ENCODE measurements at regions not wholly inside any gene's neighbourhood (a gene's known extent, or its start where the extent isn't known, plus 50 kb on each side); places are given as distances from the start of the nearest gene placed in this dataset.
"Not testable (repeated sequence)": the region's sequence is repeated elsewhere in the genome, so short reads cannot be mapped to it uniquely, and the experiment has no call there.

GRCh38 chr6:60422691-60423090 lies 1863.3 kb downstream of the KHDRBS2 start:
- H2BK120ac ChIP-seq (replicated peaks; ENCODE audit: low read depth, low read length); H3K4me3 ChIP-seq (ENCODE audit: extremely low read depth in 1 of 4, insufficient read depth in 2 of 4, low read depth in 3 of 4, low read length in 4 of 4); H3K9me3 ChIP-seq (ENCODE audit: insufficient read depth in 2 of 2, low read depth in 1 of 2, low read length in 1 of 2); H3K4ac ChIP-seq (replicated peaks; ENCODE audit: insufficient read length, low read depth, low read length); H3K14ac ChIP-seq (ENCODE audit: insufficient read length); H3K23ac ChIP-seq (ENCODE audit: insufficient read length); FAIRE-seq; H3K4me1 ChIP-seq (replicated peaks in 1 of 4; ENCODE audit: control insufficient read depth in 3 of 4, insufficient read depth in 4 of 4, low read length in 3 of 4); H2BK15ac ChIP-seq (ENCODE audit: low read length); H3K27ac ChIP-seq (ENCODE audit: low read depth, low read length); H3K27me3 ChIP-seq (replicated peaks in 1 of 4; ENCODE audit: control insufficient read depth in 3 of 4, extremely low read depth in 1 of 4, insufficient read depth in 3 of 4, low read length in 3 of 4); H2BK20ac ChIP-seq (ENCODE audit: low read length); H2AK5ac ChIP-seq (ENCODE audit: low read depth, low read length); H3K36me3 ChIP-seq (ENCODE audit: control insufficient read depth in 2 of 4, insufficient read depth in 4 of 4, low read length in 3 of 4); H3K18ac ChIP-seq (ENCODE audit: extremely low read depth, low read length); H2BK12ac ChIP-seq (ENCODE audit: low read depth, low read length); DNase-seq (ENCODE audit: low read depth in 1 of 2, low spot score in 2 of 2); H3K79me1 ChIP-seq (ENCODE audit: low read depth, low read length); H2AFZ ChIP-seq (ENCODE audit: low read length); H4K91ac ChIP-seq (replicated peaks; ENCODE audit: insufficient read length, low read length); H4K20me1 ChIP-seq (replicated peaks in 1 of 2; ENCODE audit: control insufficient read depth in 1 of 2, insufficient read depth in 2 of 2, low read length in 2 of 2); H3K4me2 ChIP-seq (ENCODE audit: insufficient read depth in 1 of 2, low read depth in 2 of 2, low read length in 2 of 2); H3K9ac ChIP-seq (replicated peaks in 1 of 4; ENCODE audit: extremely low read depth in 1 of 4, low read depth in 3 of 4, low read length in 3 of 4); H4K8ac ChIP-seq (ENCODE audit: extremely low read depth, insufficient read depth, low read length); H2BK5ac ChIP-seq (ENCODE audit: low read depth, low read length); H3K79me2 ChIP-seq (ENCODE audit: control insufficient read depth in 1 of 2, insufficient read depth in 2 of 2, low read length in 2 of 2); H3K23me2 ChIP-seq (ENCODE audit: low read depth, low read length); CTCF ChIA-PET (ENCODE audit: partially characterized antibody); H4K5ac ChIP-seq (ENCODE audit: insufficient read length, low read depth, low read length); H3K56ac ChIP-seq (replicated peaks; ENCODE audit: insufficient read length, low read depth, low read length); POLR2A ChIA-PET (ENCODE audit: partially characterized antibody): not testable (repeated sequence)
- 100% methylated on average over 1 of the region's 1 CpG; no CpG with 5 or more reads in 1 of the 2 experiments for WGBS, 2 experiments (ENCODE audit: extremely low coverage in 1 of 2, insufficient coverage in 1 of 2, insufficient read length in 1 of 2, insufficient replicate concordance in 2 of 2, low coverage in 1 of 2, low lambda C conversion rate in 2 of 2, missing lambda C conversion rate in 1 of 2)

DNA sequence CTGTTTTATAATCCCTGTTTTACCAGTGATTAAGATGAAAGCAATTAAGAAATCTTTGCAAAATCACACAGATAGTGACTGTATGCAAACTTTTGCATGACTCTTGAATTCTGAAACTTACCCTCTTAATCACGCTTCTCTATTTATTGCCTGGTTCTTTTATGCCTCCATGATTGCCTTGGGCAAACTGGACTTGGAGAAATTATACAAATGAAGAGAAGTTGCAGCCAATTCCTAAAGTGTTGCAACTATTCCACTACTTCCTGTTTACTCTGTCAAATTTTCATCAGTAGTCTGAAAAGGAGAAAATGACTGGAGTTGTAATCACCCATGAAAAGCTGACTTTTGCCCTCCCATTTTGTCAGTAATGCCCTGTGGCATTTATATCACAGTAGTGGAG lies 1869.9 kb downstream of the KHDRBS2 start:
- not testable (repeated sequence) for H3K27me3 ChIP-seq (replicated peaks in 1 of 4; ENCODE audit: control insufficient read depth in 3 of 4, extremely low read depth in 1 of 4, insufficient read depth in 3 of 4, low read length in 3 of 4)

More for the DNA sequence above, 1869.9 kb downstream of the KHDRBS2 start:
- H3K79me2 ChIP-seq (ENCODE audit: control insufficient read depth in 1 of 2, insufficient read depth in 2 of 2, low read length in 2 of 2); H3K4me1 ChIP-seq (replicated peaks in 1 of 4; ENCODE audit: control insufficient read depth in 3 of 4, insufficient read depth in 4 of 4, low read length in 3 of 4); H4K8ac ChIP-seq (ENCODE audit: extremely low read depth, insufficient read depth, low read length); H3K4me3 ChIP-seq (ENCODE audit: extremely low read depth in 1 of 4, insufficient read depth in 2 of 4, low read depth in 3 of 4, low read length in 4 of 4); H3K56ac ChIP-seq (replicated peaks; ENCODE audit: insufficient read length, low read depth, low read length); H2BK15ac ChIP-seq (ENCODE audit: low read length); H2BK12ac ChIP-seq (ENCODE audit: low read depth, low read length); DNase-seq (ENCODE audit: low read depth in 1 of 2, low spot score in 2 of 2); H3K23ac ChIP-seq (ENCODE audit: insufficient read length); H3K4me2 ChIP-seq (ENCODE audit: insufficient read depth in 1 of 2, low read depth in 2 of 2, low read length in 2 of 2); H4K20me1 ChIP-seq (replicated peaks in 1 of 2; ENCODE audit: control insufficient read depth in 1 of 2, insufficient read depth in 2 of 2, low read length in 2 of 2); H3K79me1 ChIP-seq (ENCODE audit: low read depth, low read length); CTCF ChIA-PET (ENCODE audit: partially characterized antibody); H2AK5ac ChIP-seq (ENCODE audit: low read depth, low read length); FAIRE-seq; H3K4ac ChIP-seq (replicated peaks; ENCODE audit: insufficient read length, low read depth, low read length); H2AFZ ChIP-seq (ENCODE audit: low read length); H4K5ac ChIP-seq (ENCODE audit: insufficient read length, low read depth, low read length); H3K18ac ChIP-seq (ENCODE audit: extremely low read depth, low read length); H3K36me3 ChIP-seq (ENCODE audit: control insufficient read depth in 2 of 4, insufficient read depth in 4 of 4, low read length in 3 of 4); POLR2A ChIA-PET (ENCODE audit: partially characterized antibody); H2BK120ac ChIP-seq (replicated peaks; ENCODE audit: low read depth, low read length); H3K9me3 ChIP-seq (ENCODE audit: insufficient read depth in 2 of 2, low read depth in 1 of 2, low read length in 1 of 2); H3K9ac ChIP-seq (replicated peaks in 1 of 4; ENCODE audit: extremely low read depth in 1 of 4, low read depth in 3 of 4, low read length in 3 of 4); H3K27ac ChIP-seq (ENCODE audit: low read depth, low read length); H4K91ac ChIP-seq (replicated peaks; ENCODE audit: insufficient read length, low read length); H2BK20ac ChIP-seq (ENCODE audit: low read length); H3K14ac ChIP-seq (ENCODE audit: insufficient read length); H3K23me2 ChIP-seq (ENCODE audit: low read depth, low read length); H2BK5ac ChIP-seq (ENCODE audit: low read depth, low read length): not testable (repeated sequence)
- 100% methylated on average over 1 of the region's 1 CpG; no CpG with 5 or more reads in 1 of the 2 experiments for WGBS, 2 experiments (ENCODE audit: extremely low coverage in 1 of 2, insufficient coverage in 1 of 2, insufficient read length in 1 of 2, insufficient replicate concordance in 2 of 2, low coverage in 1 of 2, low lambda C conversion rate in 2 of 2, missing lambda C conversion rate in 1 of 2)

All from H1 (cell line).